COLO829 (cell line): ENCODE measurements at regions not wholly inside any gene's neighbourhood (a gene's known extent, or its start where the extent isn't known, plus 50 kb on each side); places are given as distances from the start of the nearest gene placed in this dataset.

Experiments used
- DNase-seq: peaks from one replicate; pipeline ENCODE4 v3.0.0; 2012; ENCODE audit warnings: low spot score

GRCh38 chr10:3691482-3691881 lies 93.5 kb downstream of the KLF6 start:
- DNase-seq: no peak

- DNase-seq: no peak
Observed at GRCh38 chr10:3689871-3690510, 95.0 kb downstream of the KLF6 start.

- DNase-seq: no peak
Observed at GRCh38 chr10:3687510-3688081, 97.4 kb downstream of the KLF6 start.

GRCh38 chr10:3685384-3685783 lies 99.6 kb downstream of the KLF6 start:
- DNase-seq: no peak

GRCh38 chr10:3684891-3685290 lies 100.1 kb downstream of the KLF6 start:
- DNase-seq: no peak

GRCh38 chr10:3683560-3683959 lies 101.4 kb downstream of the KLF6 start:
- no peak for DNase-seq

- no peak for DNase-seq
Observed at GRCh38 chr10:3682745-3683144, 102.3 kb downstream of the KLF6 start.

GRCh38 chr10:3681642-3682554 lies 103.1 kb downstream of the KLF6 start:
- DNase-seq: no peak

- DNase-seq: no peak
Observed at GRCh38 chr10:3679950-3680629, 104.9 kb downstream of the KLF6 start.

- no peak for DNase-seq
Observed at GRCh38 chr10:3678629-3679227, 106.3 kb downstream of the KLF6 start.

GRCh38 chr10:3676564-3676963 lies 108.4 kb downstream of the KLF6 start:
- DNase-seq: no peak

- DNase-seq: no peak
Observed at GRCh38 chr10:3672220-3672619, 112.8 kb downstream of the KLF6 start.

- no peak for DNase-seq
Observed at GRCh38 chr10:3671386-3671955, 113.5 kb downstream of the KLF6 start.

GRCh38 chr10:3668966-3669330 lies 116.1 kb downstream of the KLF6 start:
- DNase-seq: no peak

GRCh38 chr10:3668276-3668965 lies 116.6 kb downstream of the KLF6 start:
- DNase-seq: no peak

GRCh38 chr10:3666525-3667302 lies 118.3 kb downstream of the KLF6 start:
- no peak for DNase-seq

- DNase-seq: no peak
Observed at GRCh38 chr10:3665316-3665908, 119.6 kb downstream of the KLF6 start.

- no peak for DNase-seq
Observed at GRCh38 chr10:3662775-3663174, 122.2 kb downstream of the KLF6 start.

- no peak for DNase-seq
Observed at GRCh38 chr10:3661271-3661670, 123.7 kb downstream of the KLF6 start.

- no peak for DNase-seq
Observed at GRCh38 chr10:3660753-3661152, 124.3 kb downstream of the KLF6 start.
